Activated T-helper 1 cell treated with anti-CD3 and anti-CD28 coated beads, Interleukin-2, amount 50 U/mL, for 16 hours (primary cell): ENCODE measurements at regions not wholly inside any gene's neighbourhood (a gene's known extent, or its start where the extent isn't known, plus 50 kb on each side); places are given as distances from the start of the nearest gene placed in this dataset.

Experiments
- DNase-seq, 2 donors: peaks; one replicate each; pipeline ENCODE4 v3.0.0-alpha.2; 2020; ENCODE audit warnings: low read depth in 1 of 2, low spot score in 1 of 2

DNA sequence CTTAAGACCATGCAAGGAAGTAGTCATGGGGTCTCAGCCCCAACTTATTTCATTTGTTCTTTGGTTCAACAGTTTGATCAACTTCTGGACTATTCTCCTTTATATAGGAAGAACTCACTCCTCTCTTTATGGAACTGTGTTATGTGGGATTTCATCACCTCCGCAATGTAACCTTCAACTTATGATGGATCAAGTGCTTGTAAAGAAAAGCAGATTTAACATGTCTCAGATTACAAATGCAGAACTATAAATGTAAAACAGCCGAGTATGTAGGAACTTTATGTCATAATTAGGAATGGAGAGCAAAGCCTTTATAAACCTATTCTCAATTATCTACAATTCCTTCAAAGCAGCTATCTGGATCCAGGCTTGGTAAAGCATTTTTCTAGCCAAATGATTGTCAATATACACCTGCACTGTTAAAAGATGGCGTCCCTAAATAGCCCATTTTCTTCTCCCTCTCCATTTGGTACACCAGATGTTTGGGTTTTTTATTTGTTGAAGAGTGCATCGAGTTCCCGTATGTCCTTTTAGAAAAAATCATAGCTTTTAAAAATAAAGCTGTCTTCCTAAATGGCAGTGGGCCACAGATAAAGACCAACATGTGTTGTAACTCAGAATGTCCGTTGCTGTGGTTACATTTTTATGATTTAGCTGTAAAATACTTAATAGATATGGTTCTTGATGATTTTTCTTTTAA is 985.1 kb upstream of the SLC35B3 start:
- DNase-seq: no peak

DNA sequence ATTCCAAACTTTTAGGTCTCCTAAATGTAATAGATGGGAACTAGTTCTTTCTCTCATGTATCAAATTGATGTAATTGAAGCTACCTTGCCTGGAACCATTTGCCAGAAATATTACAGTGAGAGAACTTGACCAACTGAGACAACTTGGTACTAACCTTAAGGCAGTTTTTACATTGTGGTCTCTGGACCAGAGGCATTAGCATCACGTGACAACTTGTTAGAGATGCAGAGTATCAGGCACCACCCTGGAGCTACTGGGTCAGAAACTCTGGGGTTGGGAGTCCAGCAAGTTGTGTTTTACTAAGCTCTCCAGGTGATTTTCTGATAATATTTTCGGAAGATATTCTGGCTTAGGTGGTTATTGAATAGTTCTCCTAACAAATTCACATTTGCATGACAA is 982.1 kb upstream of the SLC35B3 start:
- no peak for DNase-seq

DNA sequence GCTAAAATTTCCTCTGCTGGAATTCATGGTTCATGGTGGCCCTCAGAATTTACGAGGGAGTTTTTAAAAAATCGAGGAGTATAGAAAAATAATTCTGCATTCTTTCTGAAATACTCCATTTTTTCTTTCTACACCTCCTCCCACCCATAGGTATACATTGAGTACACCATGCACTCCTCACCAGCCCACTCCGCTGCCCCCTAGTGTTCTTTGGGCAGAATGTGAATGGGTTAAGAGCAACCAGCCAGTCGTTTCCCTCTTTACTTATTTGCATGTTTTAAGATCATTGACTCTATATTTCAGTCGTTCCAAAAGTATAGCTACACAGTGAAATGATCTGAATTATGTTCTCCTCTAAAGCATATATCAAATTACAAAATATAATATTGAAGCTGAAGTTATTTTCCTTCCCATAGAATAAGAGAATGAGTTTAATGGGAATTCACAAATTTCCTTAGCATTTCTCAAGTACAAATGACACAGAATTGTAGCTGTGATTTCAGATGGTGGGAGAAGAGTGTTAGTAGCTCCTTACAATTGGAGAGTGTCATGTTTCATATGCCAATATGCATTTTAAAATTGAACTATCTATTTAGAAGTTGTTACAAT is 977.7 kb upstream of the SLC35B3 start:
- no peak for DNase-seq

GRCh38 chr6:9409126-9409525 is 973.8 kb upstream of the SLC35B3 start:
- no peak for DNase-seq

- DNase-seq: no peak
Observed at GRCh38 chr6:9408402-9409117, 973.2 kb upstream of the SLC35B3 start.

DNA sequence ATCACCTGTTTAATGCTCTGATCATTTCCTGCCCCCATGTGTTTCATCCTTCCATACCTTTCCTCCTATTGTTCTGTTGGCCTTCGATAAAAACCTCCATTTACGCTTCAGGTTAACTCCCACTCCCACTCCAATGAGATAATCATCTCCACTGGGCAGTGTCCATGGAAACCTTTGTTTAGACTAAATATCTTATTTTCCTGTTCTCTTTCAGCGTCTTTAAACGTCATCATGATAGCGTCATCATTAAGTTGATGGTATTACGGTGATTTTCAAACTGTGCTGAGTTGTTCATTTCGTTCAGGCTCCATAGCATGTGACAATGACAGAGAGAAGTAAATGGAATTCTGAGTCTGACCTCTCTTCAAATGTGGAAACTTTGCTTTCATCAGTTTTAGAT is 970.5 kb upstream of the SLC35B3 start:
- DNase-seq: no peak

DNA sequence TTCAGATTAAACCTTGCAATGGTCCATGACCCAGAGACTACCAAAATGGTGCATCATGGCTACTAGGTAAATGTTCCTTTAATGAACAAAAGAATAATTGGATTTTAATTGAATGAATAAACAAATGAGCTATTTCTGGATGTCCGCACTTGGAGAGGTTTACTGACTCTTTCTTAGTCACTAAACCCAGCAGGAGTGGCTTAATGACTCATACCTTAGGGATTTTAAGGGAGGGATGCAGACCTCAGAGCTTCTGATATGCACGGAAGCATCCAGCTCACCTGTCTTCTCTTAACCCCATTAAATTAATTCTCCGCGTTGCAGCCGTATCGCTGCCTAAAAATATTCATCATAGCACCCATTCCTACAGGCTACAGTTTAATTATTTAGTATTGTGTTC is 970.0 kb upstream of the SLC35B3 start:
- DNase-seq: no peak

DNA sequence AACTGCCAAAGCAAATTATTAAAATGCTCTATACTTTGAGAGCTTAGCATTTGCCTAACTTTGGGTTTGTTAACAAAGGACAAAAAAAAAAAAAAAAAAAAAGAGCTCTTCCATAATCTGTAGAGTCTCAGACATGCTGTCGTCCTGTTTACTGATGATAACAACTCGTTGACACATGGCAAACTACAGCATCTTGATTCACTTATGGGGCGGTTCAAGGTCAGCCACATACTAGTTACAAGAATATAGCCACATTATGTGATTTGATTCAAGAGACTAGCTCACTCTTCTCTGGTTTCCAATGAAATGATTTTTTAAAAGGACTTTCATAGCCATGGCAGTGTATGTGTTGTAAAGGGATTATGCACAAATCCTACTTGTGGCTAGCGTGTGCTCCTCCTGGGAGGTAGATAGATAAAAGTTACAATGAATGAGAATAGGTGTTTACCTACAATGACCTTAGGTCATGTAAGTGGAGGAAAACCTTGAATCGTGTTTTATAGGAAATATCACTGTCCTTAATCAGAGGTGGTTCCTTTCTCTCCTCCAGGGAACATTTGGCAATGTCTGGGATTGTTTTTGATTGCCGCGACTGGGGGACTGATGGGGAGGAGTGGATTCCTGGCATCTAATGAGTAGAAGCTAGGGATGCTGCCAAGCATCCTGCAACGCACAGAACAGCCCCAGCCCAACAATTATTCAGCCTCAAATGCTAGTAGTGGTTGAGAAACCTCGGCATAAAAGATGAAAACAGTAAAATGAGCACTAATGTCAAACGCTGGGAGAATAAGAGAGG is 969.2 kb upstream of the SLC35B3 start:
- DNase-seq: no peak

DNA sequence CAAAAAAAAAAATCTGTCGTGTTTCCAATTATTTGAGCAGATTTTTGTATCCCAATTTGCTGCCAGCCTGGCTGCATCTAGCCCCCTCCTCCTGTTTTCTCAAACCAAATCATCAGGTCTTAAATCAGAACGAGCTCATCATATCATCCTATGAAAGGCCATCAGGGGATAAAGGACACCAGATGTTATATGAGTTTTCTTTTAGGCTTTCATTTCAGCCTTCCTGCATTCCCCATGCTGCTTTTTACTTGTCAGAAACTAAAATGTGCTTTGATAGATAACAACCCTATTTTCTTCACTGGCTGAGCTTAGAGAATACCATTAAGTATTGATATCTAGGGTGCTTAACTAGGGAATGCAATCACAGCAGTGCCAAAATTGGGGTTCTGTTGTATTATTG is 968.4 kb upstream of the SLC35B3 start:
- no peak for DNase-seq

- DNase-seq: no peak
Observed at GRCh38 chr6:9401960-9402359, 966.6 kb upstream of the SLC35B3 start.

GRCh38 chr6:9399916-9400315 is 964.6 kb upstream of the SLC35B3 start:
- no peak for DNase-seq

DNA sequence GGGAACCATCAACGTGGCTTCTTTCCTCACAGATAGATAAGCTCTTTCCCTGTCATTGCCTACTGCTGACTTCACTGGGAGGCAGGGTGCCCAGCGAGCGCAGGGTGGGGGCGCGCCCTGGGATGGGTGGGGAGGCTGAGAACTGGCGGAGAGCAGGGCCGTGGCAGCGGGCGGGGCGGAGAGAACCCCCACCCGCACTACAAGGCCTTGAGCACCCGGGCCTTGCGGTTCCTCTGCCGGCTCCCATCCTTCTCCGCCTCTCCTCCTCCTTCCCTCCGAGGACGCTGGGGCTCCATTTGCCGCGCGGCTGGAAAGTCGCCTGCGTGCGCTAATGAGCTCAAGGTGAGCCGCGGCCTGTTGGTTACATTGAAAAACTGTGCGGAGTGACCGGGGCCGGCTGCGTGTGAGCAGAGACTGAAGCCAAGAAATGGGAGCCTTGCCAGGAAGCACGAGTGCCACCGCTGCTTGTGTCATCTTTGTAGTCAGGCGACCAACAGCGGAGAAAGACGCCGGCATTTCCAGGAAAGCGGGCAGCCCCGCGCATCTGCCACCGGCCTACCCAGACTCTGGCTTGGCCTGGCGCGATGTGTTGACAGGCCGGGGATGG is 963.5 kb upstream of the SLC35B3 start:
- no peak for DNase-seq

- DNase-seq: no peak
Observed at GRCh38 chr6:9398071-9398766, 962.9 kb upstream of the SLC35B3 start.

DNA sequence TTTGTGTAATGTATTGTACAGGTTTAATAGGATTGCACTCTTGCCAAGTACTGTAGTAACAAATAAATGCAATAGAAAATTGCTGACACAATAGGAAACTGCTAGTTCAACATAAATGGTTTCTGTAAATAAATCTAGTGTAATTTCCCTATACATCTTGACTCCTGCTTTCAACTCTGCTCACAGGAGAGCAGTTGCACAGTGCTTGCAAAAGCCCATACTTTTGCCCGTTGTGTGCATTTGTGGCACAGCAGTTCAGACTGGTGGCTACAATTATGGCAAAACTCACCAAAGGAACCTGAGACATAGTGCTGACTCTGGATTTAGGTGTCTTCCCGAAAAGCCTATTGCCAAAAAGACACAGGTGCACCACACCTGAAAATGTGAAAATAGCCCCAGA is 953.3 kb upstream of the SLC35B3 start:
- DNase-seq: no peak

- DNase-seq: no peak
Observed at GRCh38 chr6:9380568-9380967, 945.2 kb upstream of the SLC35B3 start.

DNA sequence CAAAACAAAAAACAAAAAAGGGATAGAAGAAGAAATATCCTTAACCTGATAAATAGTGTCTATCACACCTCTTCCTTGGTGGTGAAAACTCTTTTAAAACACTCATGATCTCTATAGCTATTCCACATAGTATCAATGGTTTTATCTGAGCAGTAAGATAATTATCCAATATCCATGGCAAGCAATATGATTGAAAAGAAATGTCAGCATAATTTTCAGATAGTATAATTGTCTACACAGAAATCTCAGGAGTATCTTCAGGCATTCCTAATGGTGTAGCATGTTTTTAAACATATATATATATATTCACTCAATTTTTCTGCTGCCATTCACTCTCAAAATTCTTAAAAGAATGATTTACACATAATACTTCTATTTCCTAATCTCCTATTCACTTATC is 938.0 kb upstream of the SLC35B3 start:
- DNase-seq: no peak

- no peak for DNase-seq
Observed at GRCh38 chr6:9370480-9370879, 935.1 kb upstream of the SLC35B3 start.

DNA sequence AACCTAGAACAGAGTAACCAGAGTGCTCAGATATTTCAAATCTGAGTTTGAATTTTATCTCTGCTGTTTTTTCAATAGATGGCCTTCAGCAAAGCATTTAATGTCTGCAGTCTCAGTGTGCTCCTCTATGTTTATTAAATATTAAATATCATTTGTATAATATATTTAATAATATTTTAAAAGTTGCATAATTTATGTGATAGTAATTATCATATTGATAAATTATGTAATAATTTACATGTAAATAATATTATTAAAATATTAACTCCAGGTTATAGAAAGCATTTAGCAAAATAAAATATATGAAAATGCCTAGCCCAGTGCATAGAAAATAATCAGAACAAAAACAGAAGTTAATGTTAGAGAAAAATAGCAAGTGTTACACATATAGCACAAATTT is 930.0 kb upstream of the SLC35B3 start:
- DNase-seq: no peak

DNA sequence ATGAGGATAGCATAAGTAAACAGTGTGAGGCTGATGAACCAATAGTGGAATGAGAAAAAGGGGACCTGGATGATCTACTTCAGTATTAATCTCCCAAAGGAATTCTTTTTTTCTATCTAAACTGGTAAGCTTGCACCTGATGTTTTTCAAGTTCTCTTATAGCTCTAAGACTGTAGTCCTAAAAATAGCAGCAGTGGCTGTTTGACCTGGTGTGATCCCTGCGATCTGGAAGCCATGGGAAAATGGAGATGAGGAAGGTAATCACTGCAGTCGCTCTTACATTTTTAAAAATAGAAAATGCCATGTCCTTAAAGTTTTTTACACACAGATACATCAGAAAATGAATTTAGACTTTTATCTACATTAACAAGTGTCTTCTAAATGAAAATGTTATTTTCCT is 926.4 kb upstream of the SLC35B3 start:
- no peak for DNase-seq

DNA sequence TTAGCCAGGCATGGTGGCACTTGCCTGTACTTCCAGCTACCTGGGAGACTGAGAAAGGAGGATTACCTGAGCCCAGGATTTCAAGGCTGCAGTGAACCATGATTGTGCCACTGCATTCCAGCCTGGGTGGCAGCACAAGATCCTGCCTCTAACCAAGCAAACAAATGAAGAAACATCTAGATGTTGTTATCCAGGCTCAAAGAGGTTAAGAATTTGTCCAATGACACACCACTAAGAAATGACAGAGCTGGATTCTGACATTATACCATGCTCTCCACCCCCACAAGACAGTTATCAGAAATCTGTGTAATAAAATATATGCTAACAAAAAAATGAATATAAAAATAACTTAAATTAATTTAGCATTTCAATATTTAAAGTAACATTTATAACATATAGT is 925.5 kb upstream of the SLC35B3 start:
- DNase-seq: no peak

GRCh38 chr6:9347608-9348007 is 912.3 kb upstream of the SLC35B3 start:
- no peak for DNase-seq
